Osteoblast (primary cell): ENCODE measurements at regions not wholly inside any gene's neighbourhood (a gene's known extent, or its start where the extent isn't known, plus 50 kb on each side); places are given as distances from the start of the nearest gene placed in this dataset.
A peak's percentile ranks its signal among the peaks of the same experiment; 100 is the strongest.

Experiments
- DNase-seq: peaks from one replicate; pipeline ENCODE4 v3.0.0; 2011; ENCODE audit warnings: low spot score, mixed read lengths; ENCODE audit not compliant: insufficient read length; ENCODE audit errors: missing footprints
- H2AFZ ChIP-seq: 2 replicates; pipeline ENCODE4 v1.6.0; 2011; ENCODE audit warnings: mild to moderate bottlenecking, low read length
- H3K27ac ChIP-seq: 2 replicates; pipeline ENCODE4 v1.5.1; 2011; ENCODE audit warnings: mild to moderate bottlenecking, low read depth, low read length, moderate library complexity
- H3K27me3 ChIP-seq: 2 replicates; pipeline ENCODE4 v1.6.0; 2012; ENCODE audit warnings: mild to moderate bottlenecking, control low read depth, inconsistent platforms, low read length, moderate library complexity; ENCODE audit not compliant: insufficient read depth
- H3K36me3 ChIP-seq: 2 replicates; pipeline ENCODE4 v1.5.1; 2011; ENCODE audit warnings: mild to moderate bottlenecking, low read length, control low read depth, moderate library complexity; ENCODE audit not compliant: insufficient read depth
- H3K4me1 ChIP-seq: 2 replicates; pipeline ENCODE4 v1.5.1; 2011; ENCODE audit warnings: mild to moderate bottlenecking, low read length, control low read depth, moderate library complexity; ENCODE audit not compliant: insufficient read depth
- H3K4me2 ChIP-seq: 2 replicates; pipeline ENCODE4 v1.6.0; 2011; ENCODE audit warnings: mild to moderate bottlenecking, low read length; ENCODE audit not compliant: insufficient read depth
- H3K4me3 ChIP-seq: fragments of 200-600 bp; sonication (generic); 3 replicates; pipeline ENCODE4 v1.5.1; 2012; ENCODE audit warnings: mild to moderate bottlenecking, low read length, inconsistent platforms; ENCODE audit not compliant: insufficient read depth
- H3K79me2 ChIP-seq: 2 replicates; pipeline ENCODE4 v1.6.0; 2012; ENCODE audit warnings: mild to moderate bottlenecking, low read length, control low read depth, inconsistent platforms; ENCODE audit not compliant: insufficient read depth
- H3K9me3 ChIP-seq: 2 replicates; pipeline ENCODE4 v1.5.1; 2011; ENCODE audit warnings: low read depth, low read length, control low read depth
- H4K20me1 ChIP-seq: 2 replicates; pipeline ENCODE4 v1.6.0; 2012; ENCODE audit warnings: mild to moderate bottlenecking, low read length, control low read depth; ENCODE audit not compliant: insufficient read depth
- CTCF ChIP-seq: IDR thresholded peaks from 2 replicates; pipeline ENCODE4 v1.5.1; 2011; ENCODE audit warnings: mild to moderate bottlenecking, low read depth, low read length, moderate library complexity; ENCODE audit errors: extremely low read depth

- no peak overlapping the region for H3K4me2 ChIP-seq
- no peak for TF ChIP-seq CTCF
- no peaks in the 10 kb centered on the region for H3K36me3 ChIP-seq
- H4K20me1 ChIP-seq, result no peaks in the 10 kb centered on the region
- no peak overlapping the region for H3K4me3 ChIP-seq
- H3K27me3 ChIP-seq, result peaks cover 6% of the 10 kb centered on the region
- DNase-seq, result no peak
- no peak overlapping the region for H3K27ac ChIP-seq
- peaks cover 16% of the 10 kb centered on the region for H3K4me1 ChIP-seq
- no peaks in the 10 kb centered on the region for H3K9me3 ChIP-seq
- H2AFZ ChIP-seq, result no peak overlapping the region
- H3K79me2 ChIP-seq, result no peaks in the 10 kb centered on the region
Observed at GRCh38 chr2:240368781-240369331, 66.6 kb upstream of the GPC1 start.

GRCh38 chr2:240369335-240369734 lies 66.1 kb upstream of the GPC1 start:
- Histone ChIP-seq H4K20me1 (no peaks in the 10 kb centered on the region), H3K4me1 (peaks cover 21% of the 10 kb centered on the region), H3K36me3 (no peaks in the 10 kb centered on the region), H3K27me3 (peaks cover 1% of the 10 kb centered on the region), H2AFZ (peak overlapping the region; percentile 45), H3K9me3 (no peaks in the 10 kb centered on the region), H3K79me2 (no peaks in the 10 kb centered on the region), H3K4me2 (peak overlapping the region; percentile 46), H3K4me3 (no peak overlapping the region), H3K27ac (peak overlapping the region; percentile 85)
- DNase-seq, result no peak
- TF ChIP-seq CTCF, result no peak

- peak overlapping the region; percentile 46 for H3K4me2 ChIP-seq
Observed at GRCh38 chr2:240369801-240370585, 65.5 kb upstream of the GPC1 start.

More at GRCh38 chr2:240369801-240370585, 65.5 kb upstream of the GPC1 start:
- TF ChIP-seq CTCF, result no peak
- H3K27ac ChIP-seq, result peak overlapping the region; percentile 85
- H2AFZ ChIP-seq, result peak overlapping the region; percentile 45
- H3K27me3 ChIP-seq, result no peaks in the 10 kb centered on the region
- no peaks in the 10 kb centered on the region for H3K36me3 ChIP-seq
- H3K79me2 ChIP-seq, result no peaks in the 10 kb centered on the region
- no peaks in the 10 kb centered on the region for H3K9me3 ChIP-seq
- H4K20me1 ChIP-seq, result no peaks in the 10 kb centered on the region
- peaks cover 27% of the 10 kb centered on the region for H3K4me1 ChIP-seq
- H3K4me3 ChIP-seq, result peak overlapping the region; percentile 34
- peak; percentile 100 for DNase-seq
